GM21528 (cell line): ENCODE measurements at regions not wholly inside any gene's neighbourhood (a gene's known extent, or its start where the extent isn't known, plus 50 kb on each side); places are given as distances from the start of the nearest gene placed in this dataset.
"Not testable (repeated sequence)": the region's sequence is repeated elsewhere in the genome, so short reads cannot be mapped to it uniquely, and the experiment has no call there.

ENCODE experiments used
- ATAC-seq: cut with Tn5 transposase; IDR thresholded peaks from one replicate; pipeline ENCODE4 v1.9.1; 2021; ENCODE audit warnings: mild to moderate bottlenecking, moderate library complexity; ENCODE audit not compliant: unreplicated experiment, low FRiP score

DNA sequence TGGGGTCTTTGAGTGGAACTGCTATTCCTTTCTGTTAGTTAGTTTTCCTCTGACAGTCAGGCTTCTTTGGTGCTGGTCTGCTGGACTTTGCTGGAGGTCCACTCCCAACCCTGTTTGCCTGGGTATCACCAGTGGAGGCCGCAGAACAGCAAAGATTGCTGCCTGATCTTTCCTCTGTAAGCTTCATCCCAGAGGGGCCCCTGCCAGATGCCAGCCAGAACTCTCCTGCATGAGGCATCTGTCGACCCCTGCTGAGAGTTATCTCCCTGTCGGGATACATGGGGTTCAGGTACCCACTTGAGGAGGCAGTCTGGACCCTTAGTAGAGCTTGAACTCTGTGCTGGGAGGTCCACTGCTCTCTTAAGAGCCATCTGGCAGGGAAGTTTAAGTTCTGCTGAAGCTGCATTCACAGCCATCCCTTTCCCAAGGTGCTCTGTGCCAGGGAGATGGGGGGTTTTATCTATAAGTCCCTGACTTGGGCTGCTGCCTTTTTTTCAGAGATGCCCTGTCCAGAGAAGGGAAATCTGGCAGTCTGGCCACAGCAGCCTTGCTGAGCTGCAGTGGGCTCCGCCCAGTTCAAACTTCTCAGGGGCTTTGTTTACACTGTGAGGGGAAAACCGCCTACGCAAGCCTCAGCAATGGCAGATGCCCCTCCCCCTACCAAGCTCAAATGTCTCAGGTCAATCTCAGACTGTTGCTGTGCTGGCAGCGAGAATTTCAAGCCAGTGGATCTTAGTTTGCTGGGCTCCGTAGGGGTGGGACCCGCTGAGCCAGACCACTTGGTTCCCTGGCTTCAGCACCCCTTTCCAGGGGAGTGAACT is 89.7 kb upstream of the CDK6 start:
- no peak for ATAC-seq

DNA sequence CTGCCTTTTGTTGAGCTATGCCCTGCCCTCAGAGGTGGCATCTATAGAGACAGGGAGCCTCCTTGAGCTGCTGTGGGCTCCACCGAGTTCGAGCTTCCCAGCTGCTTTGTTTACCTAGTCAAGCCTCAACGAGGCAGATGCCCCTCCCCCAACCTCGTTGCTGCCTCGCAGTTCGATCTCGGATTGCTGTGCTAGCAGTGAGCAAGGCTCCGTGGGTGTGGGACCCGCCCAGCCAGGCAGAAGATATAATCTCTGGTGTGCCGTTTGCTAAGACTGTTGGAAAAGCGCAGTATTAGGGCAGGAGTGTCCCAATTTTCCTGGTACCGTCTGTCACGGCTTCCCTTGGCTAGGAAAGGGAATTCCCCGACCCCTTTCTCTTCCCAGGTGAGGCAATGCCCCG is 88.4 kb upstream of the CDK6 start:
- no peak for ATAC-seq

DNA sequence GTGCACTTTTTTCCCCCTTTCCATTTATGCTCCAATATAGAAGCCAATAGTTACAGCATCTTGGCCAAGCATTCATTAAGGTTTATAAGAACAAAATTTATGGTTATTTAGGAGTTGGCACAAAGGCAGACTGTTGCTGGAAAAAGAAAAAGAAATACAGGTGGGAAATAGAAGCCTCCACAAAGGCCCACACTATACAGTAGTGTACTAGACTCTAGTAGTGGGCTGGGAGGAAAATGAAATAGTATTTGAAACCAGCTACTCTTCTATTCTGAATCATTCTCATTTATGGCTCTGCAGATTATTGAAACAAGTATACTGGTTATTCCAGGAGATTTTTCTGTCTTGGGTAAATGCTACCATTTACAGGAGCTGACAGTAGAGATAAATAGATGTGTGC is 80.9 kb upstream of the CDK6 start:
- ATAC-seq = no peak

DNA sequence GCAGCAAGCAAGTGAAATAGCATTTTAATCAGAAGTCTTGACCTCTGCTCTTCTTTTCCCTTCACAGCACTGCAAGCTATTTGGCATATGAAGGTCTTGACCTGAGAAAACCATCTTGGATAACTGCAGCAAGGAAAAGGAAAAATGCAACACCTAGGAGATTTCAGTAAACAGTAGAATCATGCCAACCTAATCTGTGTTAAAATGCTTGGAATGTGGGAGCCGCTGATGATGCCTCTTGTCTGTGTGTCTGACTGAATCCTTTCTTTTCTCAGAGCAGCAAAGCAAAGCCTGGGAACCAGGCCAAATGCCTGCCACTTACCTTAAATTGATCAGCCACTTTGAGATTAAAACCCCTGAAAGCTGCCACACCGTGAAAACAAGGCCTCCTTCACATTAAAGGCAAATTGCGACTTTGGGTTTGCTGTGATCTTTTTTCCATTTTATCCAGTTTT is 80.4 kb upstream of the CDK6 start:
- no peak for ATAC-seq

DNA sequence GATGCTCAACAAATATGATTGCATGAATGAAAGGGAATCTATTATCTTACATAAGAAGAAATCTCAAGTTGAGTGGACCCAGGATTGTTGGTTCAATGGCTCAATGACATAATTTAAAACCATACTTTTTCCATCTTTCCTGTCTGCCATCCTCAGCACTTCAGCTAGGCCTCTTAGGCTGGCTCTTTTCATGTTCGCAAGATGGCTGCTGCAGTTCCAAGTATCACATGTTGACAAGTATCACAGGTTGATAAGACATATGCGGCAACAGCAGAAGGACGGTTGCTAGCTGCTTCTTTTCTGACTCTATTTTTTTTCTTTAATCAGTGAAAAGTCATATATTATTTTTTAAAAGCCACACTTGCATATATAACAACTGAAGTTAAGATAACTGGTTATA is 79.0 kb upstream of the CDK6 start:
- no peak for ATAC-seq

DNA sequence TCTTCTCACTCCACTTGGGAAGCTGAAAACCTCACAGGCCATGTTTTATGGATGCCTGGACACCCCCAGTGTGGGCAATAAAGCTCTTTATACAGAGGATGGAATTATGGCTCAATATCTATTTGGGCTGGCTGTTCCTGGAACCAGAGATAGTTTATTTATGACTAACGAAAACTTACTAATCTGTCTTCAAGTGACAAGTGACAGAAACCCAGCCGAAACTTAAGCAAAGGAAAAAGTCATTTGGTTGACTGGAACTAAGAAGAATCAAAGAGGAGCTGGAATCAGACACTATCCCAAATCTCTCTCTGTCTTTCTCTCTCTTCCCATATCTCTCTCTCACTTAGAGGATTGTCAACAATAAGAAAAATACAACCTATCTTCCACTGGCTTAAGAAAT is 78.3 kb upstream of the CDK6 start:
- no peak for ATAC-seq

DNA sequence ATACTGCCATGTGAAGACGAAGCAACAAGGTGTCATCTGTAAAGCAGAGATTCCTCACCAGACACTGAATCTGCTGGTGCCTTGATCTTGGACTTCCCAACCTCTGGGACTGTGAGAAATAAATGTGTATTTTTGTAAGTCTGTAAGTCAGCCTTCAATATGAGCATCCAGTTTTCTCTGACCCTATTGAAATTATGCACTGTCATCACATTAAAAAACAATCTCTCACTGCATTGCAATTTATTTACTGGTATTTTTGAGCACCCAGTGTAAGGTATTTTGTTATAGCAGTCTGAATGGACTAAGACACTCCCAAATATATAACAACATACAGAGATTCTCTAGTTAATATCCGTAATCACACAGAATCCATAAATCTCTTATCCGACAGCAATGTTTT is 77.5 kb upstream of the CDK6 start:
- ATAC-seq = no peak

DNA sequence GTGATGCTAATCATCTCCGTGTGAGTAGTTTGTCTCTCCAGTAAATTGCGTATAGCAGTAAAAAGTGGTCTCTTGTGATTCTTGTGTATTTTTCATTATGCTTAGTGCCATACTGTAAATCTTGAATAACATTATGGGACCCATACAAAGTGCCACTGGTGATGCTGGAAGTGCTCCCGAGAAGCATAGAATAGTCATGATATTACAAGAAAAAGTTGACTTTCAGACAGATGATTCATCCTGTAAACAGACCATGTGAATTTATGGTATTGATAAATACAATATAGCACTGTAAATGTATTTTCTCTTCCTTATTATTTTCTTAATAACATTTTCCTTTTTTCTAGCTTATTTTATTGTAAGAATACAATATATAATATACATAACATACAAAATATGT is 74.6 kb upstream of the CDK6 start:
- no peak for ATAC-seq

DNA sequence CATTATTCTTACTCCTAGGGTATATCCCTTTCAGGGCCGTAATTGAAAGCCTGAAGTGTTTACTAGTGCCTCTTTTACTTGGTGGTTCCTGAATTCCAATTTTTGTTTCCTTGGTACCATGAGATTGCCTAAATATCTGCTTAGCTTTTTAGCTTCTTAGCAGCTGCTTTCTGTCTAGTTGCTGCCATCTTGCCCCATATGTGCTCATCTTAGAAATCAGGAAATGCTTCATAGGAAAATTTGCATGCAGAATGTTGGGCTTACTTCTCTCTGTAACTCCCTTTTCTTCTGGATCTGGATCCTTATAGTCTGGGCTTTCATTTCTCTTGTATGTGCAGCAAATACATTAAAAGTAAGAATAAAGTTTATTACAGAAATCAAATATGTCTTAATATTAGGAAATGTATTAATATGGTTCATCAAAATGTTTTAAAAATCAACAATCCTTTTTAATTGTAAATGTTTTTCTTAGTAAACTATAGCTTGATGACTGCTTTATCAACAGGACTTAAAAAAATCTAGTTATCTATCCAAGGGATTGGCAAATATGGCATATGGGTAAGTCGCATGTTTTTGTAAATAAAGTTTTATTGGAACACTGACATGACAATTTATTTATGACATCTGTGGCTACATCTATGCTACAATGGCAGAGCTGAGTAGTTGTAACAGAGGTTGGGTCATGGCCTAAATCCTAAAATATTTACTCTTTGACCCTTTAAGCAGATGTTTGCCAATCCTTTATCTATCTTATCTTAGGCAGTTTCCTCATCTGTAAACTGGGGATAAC is 73.5 kb upstream of the CDK6 start:
- no peak for ATAC-seq

DNA sequence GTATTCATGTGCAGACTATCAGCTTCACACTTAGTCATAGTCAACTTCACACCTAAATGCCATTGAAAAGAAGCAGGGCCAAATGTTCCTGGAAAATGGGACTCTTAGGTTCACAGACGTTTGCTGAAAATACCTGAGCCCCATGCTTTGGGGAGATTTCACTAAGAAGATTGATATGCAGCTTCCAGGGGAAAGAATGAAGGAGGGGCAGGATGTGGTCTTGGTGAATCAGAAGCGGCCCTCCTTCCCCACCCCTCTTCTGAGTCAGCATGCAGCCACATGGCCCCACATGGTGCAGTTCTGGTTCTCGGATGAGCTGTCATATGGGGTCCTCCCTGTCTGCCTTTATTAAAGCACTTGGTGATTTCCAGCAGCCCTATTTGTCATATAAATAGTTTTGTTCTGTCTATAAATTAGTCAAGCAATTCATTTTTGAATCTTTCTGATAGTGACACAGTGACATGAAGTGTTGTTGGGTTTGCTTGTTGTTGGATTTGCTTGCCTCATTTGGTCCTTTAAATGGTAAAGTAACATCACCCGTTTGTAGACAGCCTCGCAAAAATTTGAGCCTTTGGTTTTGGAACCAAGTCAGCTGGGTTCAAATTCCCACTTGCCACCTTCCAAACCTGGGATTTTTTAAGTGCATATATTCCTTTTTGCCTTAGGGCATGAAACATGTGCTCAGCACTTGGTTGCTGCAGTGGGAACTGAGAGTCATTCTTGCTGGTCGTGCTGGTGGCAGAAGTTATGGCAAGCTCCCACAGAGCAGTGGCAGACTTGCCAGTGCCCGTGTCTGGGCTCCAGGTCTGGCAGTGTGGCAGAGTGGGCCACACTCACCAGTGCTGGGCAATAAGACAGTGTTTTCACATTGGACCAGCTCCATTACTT is 68.1 kb upstream of the CDK6 start:
- ATAC-seq = peak; percentile 97

DNA sequence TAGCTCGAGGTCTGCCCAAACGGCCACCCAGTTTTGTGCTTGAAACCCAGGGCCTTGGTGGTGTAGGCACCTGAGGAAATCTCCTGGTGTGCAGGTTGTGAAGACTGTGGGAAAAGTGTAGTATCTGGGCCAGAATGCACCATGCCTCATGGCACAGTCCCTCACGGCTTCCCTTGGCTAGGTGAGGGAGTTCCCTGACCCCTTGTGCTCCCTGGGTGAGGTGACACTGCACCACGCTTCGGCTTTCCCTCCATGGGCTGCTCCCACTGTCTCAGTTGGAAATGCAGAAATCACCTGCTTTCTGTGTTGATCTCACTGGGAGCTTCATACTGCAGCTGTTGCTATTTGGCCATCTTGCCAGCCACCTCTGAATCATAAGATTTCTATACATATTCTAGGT is 62.4 kb upstream of the CDK6 start:
- no peak for ATAC-seq

DNA sequence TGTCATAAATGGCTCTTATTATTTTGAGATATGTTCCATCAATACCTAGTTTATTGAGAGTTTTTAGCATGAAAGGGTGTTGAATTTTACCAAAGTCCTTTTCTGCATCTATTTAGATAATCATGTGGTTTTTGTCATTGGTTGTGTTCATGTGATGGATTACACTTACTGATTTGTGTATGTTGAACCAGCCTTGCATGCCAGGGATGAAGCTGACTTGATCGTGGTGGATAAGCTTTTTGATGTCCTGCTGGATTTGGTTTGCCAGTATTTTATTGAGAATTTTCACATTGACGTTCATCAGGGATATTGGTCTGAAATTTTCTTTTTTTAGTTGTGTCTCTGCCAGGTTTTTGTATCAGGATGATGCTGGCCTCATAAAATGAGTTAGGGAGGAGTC is 58.5 kb upstream of the CDK6 start:
- ATAC-seq = not testable (repeated sequence)

DNA sequence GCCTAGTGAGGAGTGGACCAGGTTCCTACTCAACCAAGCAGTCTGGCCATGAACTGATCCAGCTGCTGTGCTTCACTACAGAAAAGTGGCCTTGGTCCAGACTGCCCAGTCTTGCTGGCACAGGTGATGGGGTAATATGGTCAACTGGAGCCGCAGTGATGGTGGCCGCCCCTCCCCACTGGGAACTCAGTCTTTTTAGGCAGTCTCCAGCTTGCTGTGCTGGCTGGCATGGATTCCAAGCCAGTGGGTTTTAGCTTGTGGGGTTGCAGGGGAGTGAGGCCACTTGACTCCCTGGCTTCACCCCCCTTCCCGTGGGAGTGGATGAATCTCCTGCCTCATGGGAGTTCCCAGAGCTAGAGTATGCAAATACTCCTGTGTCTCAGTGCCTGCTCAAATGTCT is 52.7 kb upstream of the CDK6 start:
- ATAC-seq = no peak
